Stimulated activated naive CD8-positive, alpha-beta T cell treated with anti-CD3 and anti-CD28 coated beads, Interleukin-15, amount 100 ng/mL, for 72 hours (primary cell): ENCODE measurements at regions not wholly inside any gene's neighbourhood (a gene's known extent, or its start where the extent isn't known, plus 50 kb on each side); places are given as distances from the start of the nearest gene placed in this dataset.

ENCODE experiments used
- ATAC-seq: fragments of 150-1000 bp; cut with Tn5 transposase; 2 replicates; pipeline ENCODE4 v1.10.0; 2021; ENCODE audit warnings: mild to moderate bottlenecking, moderate library complexity
- DNase-seq, 2 donors: peaks; one replicate each; pipeline ENCODE4 v3.0.0; 2021 to 2022
- H3K27ac Mint-ChIP-seq, 2 donors: one replicate each; pipeline ENCODE4 v1.8.0; 2022; ENCODE audit warnings: mild to moderate bottlenecking in 2 of 2, mixed read lengths in 2 of 2, moderate library complexity in 2 of 2
- H3K27me3 Mint-ChIP-seq: one replicate; pipeline ENCODE4 v1.8.0; 2022; ENCODE audit warnings: mixed read lengths
- H3K4me1 Mint-ChIP-seq: one replicate; pipeline ENCODE4 v1.8.0; 2022; ENCODE audit warnings: mild to moderate bottlenecking, mixed read lengths
- H3K4me3 Mint-ChIP-seq, 2 donors: one replicate each; pipeline ENCODE4 v1.8.0; 2022; ENCODE audit warnings: mild to moderate bottlenecking in 2 of 2, mixed read lengths in 2 of 2, moderate library complexity in 1 of 2
- H3K9me3 Mint-ChIP-seq, 2 donors: one replicate each; pipeline ENCODE4 v1.8.0; 2022; ENCODE audit warnings: mixed read lengths in 2 of 2

DNA sequence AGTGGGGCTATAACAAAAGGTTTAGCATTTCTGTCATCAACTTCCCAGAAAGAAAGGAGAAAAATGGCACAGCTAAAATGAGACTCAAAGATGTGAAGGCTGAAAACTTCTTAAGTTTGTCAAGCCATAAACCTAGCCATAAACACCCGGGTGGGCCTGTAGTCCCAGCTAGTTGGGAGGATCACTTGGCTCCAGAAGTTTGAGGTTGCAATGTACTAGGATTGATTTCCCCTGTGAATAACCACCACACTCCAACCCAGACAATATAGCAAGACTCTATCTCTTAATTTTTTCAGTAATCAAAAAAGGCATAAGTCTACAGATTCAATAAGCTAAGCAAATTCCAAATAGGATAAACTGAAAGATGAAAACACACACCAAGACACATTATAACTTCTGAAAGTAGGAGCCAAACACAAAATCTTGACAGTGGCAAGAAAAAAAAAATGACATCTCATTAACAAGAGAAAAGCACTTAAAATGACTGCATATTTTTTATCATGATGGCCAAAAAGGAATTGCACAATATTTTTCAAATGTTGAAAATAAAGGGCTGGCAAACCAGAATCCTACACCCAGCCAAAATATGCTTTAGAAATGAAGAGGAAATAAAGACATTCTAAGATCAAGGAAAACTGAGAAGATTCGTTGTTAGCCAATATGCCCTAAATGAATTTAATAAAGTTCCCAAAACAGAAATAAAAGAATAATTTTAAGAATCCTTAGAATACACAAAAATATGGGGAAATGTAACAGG, 308.4 kb downstream of the BRINP1 start:
- Mint-ChIP-seq H3K27me3 (no peaks in the 10 kb centered on the region), H3K9me3 (peaks cover 0 to 4% of the 10 kb centered on the region in 2 donors)

DNA sequence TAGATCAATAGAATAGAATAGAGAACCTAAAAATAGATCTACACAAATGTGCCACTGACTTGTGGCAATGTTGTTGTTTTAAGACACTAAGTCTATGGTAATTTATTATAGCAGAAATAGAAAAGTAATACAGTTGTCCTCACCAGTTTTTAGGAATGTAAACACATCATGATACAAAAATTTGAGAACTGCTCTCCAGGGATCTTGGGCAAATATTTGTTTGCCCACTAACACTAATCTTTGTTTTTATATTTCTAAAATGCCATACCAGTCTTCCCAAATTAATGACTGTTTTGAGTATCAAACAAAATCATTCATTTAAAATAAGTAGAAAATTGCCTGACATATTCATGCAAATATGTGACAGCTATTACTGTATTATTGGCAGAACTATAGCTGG, 297.6 kb downstream of the BRINP1 start:
- Mint-ChIP-seq H3K9me3 (peaks cover under 1 to 2% of the 10 kb centered on the region in 2 donors), H3K27ac (no peak overlapping the region), H3K27me3 (no peaks in the 10 kb centered on the region), H3K4me1 (peaks cover 7% of the 10 kb centered on the region), H3K4me3 (no peak overlapping the region)
- DNase-seq (no peak), ATAC-seq (no peak)

More for the DNA sequence above, 308.4 kb downstream of the BRINP1 start:
- ATAC-seq (no peak), DNase-seq (no peak)
- Mint-ChIP-seq H3K4me3 (no peak overlapping the region), H3K4me1 (no peaks in the 10 kb centered on the region), H3K27ac (no peak overlapping the region)

GRCh38 chr9:119074017-119074416, 295.2 kb downstream of the BRINP1 start:
- peaks cover 7% of the 10 kb centered on the region for H3K4me1 Mint-ChIP-seq
- DNase-seq = no peak
- peaks cover 5% of the 10 kb centered on the region for H3K27me3 Mint-ChIP-seq
- ATAC-seq = no peak
- no peak overlapping the region for H3K4me3 Mint-ChIP-seq
- H3K27ac Mint-ChIP-seq = no peak overlapping the region
- peaks cover 0 to 20% of the 10 kb centered on the region in 2 donors for H3K9me3 Mint-ChIP-seq

- H3K9me3 Mint-ChIP-seq = peaks cover 0 to 26% of the 10 kb centered on the region in 2 donors
- ATAC-seq = no peak
These were observed 291.2 kb downstream of the BRINP1 start for GRCh38 chr9:119078015-119078414.

DNA sequence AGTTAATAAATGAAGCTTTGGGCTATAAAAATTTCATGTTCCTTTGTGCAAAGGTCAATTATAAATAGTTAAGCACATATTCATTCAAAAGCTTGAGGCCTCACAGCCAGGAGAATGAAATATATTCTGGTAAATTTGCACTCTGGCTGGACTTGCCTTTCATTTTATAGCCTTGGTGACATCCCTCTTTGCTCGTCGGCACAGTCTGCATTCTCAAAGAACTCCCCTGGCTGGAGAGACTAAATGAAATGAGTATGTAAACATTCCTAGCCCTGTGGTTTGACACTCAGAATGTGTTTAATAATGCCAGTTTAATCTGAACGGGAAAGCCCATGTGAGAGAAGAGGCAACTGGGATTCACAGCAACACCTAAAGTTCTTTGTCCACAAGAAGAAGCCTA, 285.6 kb downstream of the BRINP1 start:
- DNase-seq (no peak), ATAC-seq (no peak)
- Mint-ChIP-seq H3K9me3 (peaks cover 10 to 30% of the 10 kb centered on the region in 2 donors), H3K27me3 (no peaks in the 10 kb centered on the region), H3K4me1 (no peaks in the 10 kb centered on the region), H3K4me3 (no peak overlapping the region), H3K27ac (no peak overlapping the region)

More at GRCh38 chr9:119078015-119078414, 291.2 kb downstream of the BRINP1 start:
- H3K4me1 Mint-ChIP-seq = peaks cover 7% of the 10 kb centered on the region
- no peak overlapping the region for H3K4me3 Mint-ChIP-seq
- peaks cover 5% of the 10 kb centered on the region for H3K27me3 Mint-ChIP-seq
- DNase-seq = no peak
- H3K27ac Mint-ChIP-seq = no peak overlapping the region

DNA sequence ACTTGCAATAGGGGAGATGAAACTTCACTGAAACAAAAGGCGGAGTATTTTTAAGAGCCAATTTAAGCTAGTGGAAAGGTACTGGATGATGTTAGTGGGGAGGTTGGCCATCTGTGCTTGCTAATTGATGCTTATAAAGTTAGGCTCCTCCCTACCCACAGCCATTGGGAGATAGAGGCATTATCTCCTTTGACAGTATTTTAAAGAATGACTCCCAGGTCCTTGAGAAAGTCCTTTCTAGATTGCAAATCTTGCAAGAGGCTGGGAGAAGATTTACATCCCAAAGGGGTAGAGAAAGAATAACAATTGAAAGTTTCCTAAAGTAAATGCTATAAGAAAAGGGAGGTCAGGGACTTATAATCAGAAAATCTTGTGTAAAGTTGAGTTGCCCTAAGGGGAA, 282.6 kb downstream of the BRINP1 start:
- Mint-ChIP-seq H3K4me1 (no peaks in the 10 kb centered on the region), H3K27ac (no peak overlapping the region), H3K27me3 (no peaks in the 10 kb centered on the region), H3K4me3 (no peak overlapping the region), H3K9me3 (peaks cover 10 to 30% of the 10 kb centered on the region in 2 donors)
- DNase-seq = no peak
- ATAC-seq = no peak

- Mint-ChIP-seq H3K9me3 (peaks cover 10 to 23% of the 10 kb centered on the region in 2 donors), H3K27me3 (no peaks in the 10 kb centered on the region), H3K4me1 (no peaks in the 10 kb centered on the region), H3K27ac (no peak overlapping the region), H3K4me3 (no peak overlapping the region)
- no peak for ATAC-seq
- DNase-seq = no peak
These were observed 281.2 kb downstream of the BRINP1 start for GRCh38 chr9:119088002-119088547.

DNA sequence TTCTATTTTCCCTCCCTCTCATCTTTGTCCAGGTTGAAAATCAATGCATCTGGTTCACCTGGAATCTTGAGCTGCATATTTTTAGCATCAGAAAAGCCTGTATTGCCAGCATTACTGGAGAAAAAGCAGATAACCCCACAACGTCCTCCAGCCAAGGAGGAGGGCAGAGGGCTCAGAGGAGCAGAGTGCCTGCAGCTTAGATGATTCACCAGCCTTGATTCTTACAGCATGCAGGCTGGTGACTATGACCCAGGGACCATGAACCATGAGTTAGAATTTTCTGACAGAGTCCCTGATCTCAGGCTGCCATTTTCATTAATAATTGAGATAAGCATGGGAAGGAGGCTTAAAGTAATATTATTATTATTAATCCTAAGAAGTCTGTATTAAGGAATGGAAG, 278.2 kb downstream of the BRINP1 start:
- H3K27me3 Mint-ChIP-seq = no peaks in the 10 kb centered on the region

DNA sequence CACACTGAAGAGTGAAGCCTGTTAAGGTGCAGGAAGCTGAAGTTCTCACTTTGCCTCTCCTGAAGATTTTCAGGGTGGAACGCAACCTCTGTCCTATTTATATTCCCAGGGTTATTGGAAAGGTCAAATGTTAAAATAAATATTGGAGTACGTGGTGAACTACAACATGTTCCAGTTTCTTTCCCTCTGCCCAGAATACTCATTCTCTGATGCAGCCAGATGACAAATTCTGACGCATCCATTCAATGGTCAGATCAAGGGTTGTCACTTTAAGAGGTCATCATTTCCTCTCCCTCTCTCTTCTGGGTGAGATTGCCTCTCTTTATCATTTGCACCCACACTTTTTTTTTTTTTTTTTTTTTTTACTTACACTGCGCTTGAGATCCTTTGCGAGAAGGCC, 277.1 kb downstream of the BRINP1 start:
- Mint-ChIP-seq H3K27me3 (no peaks in the 10 kb centered on the region), H3K27ac (no peak overlapping the region), H3K4me3 (no peak overlapping the region), H3K4me1 (no peaks in the 10 kb centered on the region), H3K9me3 (peaks cover 0 to 6% of the 10 kb centered on the region in 2 donors)
- ATAC-seq (no peak), DNase-seq (no peak)

More for the DNA sequence above, 278.2 kb downstream of the BRINP1 start:
- DNase-seq = no peak
- peaks cover 4 to 6% of the 10 kb centered on the region in 2 donors for H3K9me3 Mint-ChIP-seq
- H3K27ac Mint-ChIP-seq = no peak overlapping the region
- H3K4me1 Mint-ChIP-seq = no peaks in the 10 kb centered on the region
- no peak overlapping the region for H3K4me3 Mint-ChIP-seq
- no peak for ATAC-seq

GRCh38 chr9:119094086-119094485, 275.1 kb downstream of the BRINP1 start:
- Mint-ChIP-seq H3K9me3 (no peaks in the 10 kb centered on the region), H3K27me3 (no peaks in the 10 kb centered on the region), H3K4me1 (no peaks in the 10 kb centered on the region), H3K4me3 (no peak overlapping the region), H3K27ac (no peak overlapping the region)
- ATAC-seq (no peak), DNase-seq (no peak)

DNA sequence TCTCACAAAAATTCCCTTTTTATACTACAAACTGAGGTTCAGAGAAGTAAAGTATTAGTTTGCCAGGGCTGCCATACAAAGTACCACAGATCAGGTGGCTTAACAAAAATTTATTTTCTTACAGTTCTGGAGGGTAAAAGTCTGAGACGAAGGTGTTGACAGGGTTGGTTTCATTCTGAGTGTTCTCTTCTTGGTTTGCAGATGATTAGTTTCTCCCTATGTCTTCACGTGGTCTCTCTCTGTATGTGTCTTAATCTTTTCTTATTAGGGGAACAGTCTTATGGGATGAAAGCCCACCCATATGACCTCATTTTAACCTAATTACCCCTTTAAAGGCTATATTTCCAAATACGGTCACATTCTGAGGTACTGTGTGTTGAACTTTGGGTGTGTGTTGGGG, 274.2 kb downstream of the BRINP1 start:
- Mint-ChIP-seq H3K4me1 (no peaks in the 10 kb centered on the region), H3K9me3 (peaks cover 0 to 3% of the 10 kb centered on the region in 2 donors), H3K27ac (no peak overlapping the region), H3K27me3 (no peaks in the 10 kb centered on the region), H3K4me3 (no peak overlapping the region)
- no peak for ATAC-seq
- no peak for DNase-seq

DNA sequence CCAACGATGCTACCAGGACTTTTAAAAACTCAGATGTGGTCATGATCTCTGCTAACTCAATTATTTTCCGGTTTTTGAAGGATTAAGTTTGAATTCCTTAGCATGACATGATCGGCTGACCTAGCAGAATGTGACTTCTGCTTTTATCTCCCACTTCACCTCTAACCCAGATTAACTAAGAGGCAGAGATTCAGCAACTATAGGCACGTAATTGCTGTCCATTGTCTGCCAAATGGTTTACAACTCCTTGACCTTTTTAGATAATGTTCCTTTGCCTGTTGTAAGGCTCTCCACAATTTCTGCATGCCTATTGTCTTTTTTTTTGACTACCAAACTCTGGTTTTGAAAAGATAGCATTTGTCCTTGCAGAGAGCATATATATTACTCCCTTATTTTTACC, 268.2 kb downstream of the BRINP1 start:
- Mint-ChIP-seq H3K9me3 (peaks cover 0 to 4% of the 10 kb centered on the region in 2 donors), H3K27ac (no peak overlapping the region), H3K4me1 (no peaks in the 10 kb centered on the region), H3K27me3 (no peaks in the 10 kb centered on the region), H3K4me3 (no peak overlapping the region)
- no peak for ATAC-seq
- DNase-seq = no peak

DNA sequence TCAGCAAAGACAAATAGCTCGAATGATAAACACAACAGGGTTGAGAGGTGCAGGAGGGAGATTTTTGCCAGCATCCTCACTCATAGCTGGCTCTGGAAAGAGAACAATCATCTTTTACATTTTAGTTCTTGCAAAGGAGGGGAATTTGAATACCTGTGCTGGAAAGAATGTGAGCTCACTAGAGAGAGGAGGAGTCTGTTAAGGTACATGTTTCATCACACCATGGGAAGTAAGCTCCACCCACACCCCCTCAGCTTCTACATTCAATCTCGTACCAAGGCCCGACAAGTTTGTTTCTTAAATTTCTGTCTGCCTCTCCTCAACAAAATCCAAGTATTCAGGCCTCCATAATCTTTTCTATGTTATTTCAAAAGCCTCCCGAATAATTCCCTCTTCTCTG, 254.6 kb downstream of the BRINP1 start:
- no peak for ATAC-seq
- Mint-ChIP-seq H3K27me3 (no peaks in the 10 kb centered on the region), H3K9me3 (peaks cover 0 to 12% of the 10 kb centered on the region in 2 donors)

More for the DNA sequence above, 254.6 kb downstream of the BRINP1 start:
- H3K4me3 Mint-ChIP-seq = no peak overlapping the region
- H3K4me1 Mint-ChIP-seq = no peaks in the 10 kb centered on the region
- H3K27ac Mint-ChIP-seq = no peak overlapping the region
- no peak for DNase-seq
